ENCODE measurements at regions not wholly inside any gene's neighbourhood (a gene's known extent, or its start where the extent isn't known, plus 50 kb on each side); places are given as distances from the start of the nearest gene placed in this dataset.

- H3K4me3 ChIP-seq (ENCODE audit: low read length): no peak overlapping the region
- TF ChIP-seq ZNF274 (IDR thresholded peaks at IDR 0.05; ENCODE audit: low read depth, low read length): no peak
These were observed 725.0 kb downstream of the TLE1 start for GRCh38 chr9:80964374-80964773.

DNA sequence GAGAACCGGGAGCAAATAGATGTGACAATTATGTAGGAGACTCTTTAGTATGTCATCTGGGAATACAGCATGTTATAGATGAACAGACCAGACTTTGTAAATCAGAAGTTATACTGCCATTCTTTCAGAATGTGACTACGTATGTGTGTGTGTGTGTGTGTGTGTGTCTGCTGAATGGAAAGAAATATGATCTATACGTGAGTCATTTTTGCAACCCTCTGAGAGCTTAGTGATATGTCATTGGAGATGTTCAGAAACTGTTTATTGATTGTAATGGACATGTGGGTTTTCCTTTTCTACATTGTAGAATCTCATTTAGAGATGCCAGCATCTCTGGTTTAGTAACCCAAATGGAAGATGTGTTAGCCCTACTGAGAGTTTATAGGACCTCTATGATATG lies 731.5 kb downstream of the TLE1 start:
- H3K4me3 ChIP-seq (ENCODE audit: low read length): no peak overlapping the region
- TF ChIP-seq ZNF274 (IDR thresholded peaks at IDR 0.05; ENCODE audit: low read depth, low read length): no peak

GRCh38 chr9:80954521-80954920 lies 734.8 kb downstream of the TLE1 start:
- TF ChIP-seq ZNF274 (IDR thresholded peaks at IDR 0.05; ENCODE audit: low read depth, low read length): no peak
- H3K4me3 ChIP-seq (ENCODE audit: low read length): no peak overlapping the region

GRCh38 chr9:80952363-80952922 lies 736.9 kb downstream of the TLE1 start:
- no peak for TF ChIP-seq ZNF274 (IDR thresholded peaks at IDR 0.05; ENCODE audit: low read depth, low read length)
- no peak overlapping the region for H3K4me3 ChIP-seq (ENCODE audit: low read length)

GRCh38 chr9:80951675-80952074 lies 737.7 kb downstream of the TLE1 start:
- TF ChIP-seq ZNF274 (IDR thresholded peaks at IDR 0.05; ENCODE audit: low read depth, low read length): no peak
- H3K4me3 ChIP-seq (ENCODE audit: low read length): no peak overlapping the region

GRCh38 chr9:80948876-80949275 lies 740.5 kb downstream of the TLE1 start:
- no peak overlapping the region for H3K4me3 ChIP-seq (ENCODE audit: low read length)
- TF ChIP-seq ZNF274 (IDR thresholded peaks at IDR 0.05; ENCODE audit: low read depth, low read length): no peak

DNA sequence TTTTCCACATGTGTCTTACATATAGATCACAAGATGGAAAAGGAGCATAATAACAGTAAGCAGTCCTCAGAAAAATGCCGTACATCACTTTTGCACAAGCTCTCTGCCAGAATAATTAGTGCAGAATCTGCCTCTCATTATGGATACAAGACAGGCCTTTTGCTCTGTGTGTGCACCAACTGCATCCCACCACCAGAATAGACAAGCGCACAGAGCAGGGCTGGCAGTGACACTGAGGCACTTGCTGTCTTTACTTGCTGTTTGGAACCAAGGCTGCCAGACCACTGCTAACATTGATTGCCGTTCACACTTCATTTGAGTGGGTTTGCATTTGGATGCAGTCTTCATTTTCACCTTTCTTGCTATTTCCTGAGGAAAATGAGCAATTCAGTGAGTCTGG lies 741.3 kb downstream of the TLE1 start:
- H3K4me3 ChIP-seq (ENCODE audit: low read length): no peak overlapping the region
- no peak for TF ChIP-seq ZNF274 (IDR thresholded peaks at IDR 0.05; ENCODE audit: low read depth, low read length)

- H3K4me3 ChIP-seq (ENCODE audit: low read length): no peak overlapping the region
- TF ChIP-seq ZNF274 (IDR thresholded peaks at IDR 0.05; ENCODE audit: low read depth, low read length): no peak
These were observed 742.7 kb downstream of the TLE1 start for GRCh38 chr9:80946496-80947170.

- no peak for TF ChIP-seq ZNF274 (IDR thresholded peaks at IDR 0.05; ENCODE audit: low read depth, low read length)
- H3K4me3 ChIP-seq (ENCODE audit: low read length): no peak overlapping the region
These were observed 743.9 kb downstream of the TLE1 start for GRCh38 chr9:80945436-80945835.

DNA sequence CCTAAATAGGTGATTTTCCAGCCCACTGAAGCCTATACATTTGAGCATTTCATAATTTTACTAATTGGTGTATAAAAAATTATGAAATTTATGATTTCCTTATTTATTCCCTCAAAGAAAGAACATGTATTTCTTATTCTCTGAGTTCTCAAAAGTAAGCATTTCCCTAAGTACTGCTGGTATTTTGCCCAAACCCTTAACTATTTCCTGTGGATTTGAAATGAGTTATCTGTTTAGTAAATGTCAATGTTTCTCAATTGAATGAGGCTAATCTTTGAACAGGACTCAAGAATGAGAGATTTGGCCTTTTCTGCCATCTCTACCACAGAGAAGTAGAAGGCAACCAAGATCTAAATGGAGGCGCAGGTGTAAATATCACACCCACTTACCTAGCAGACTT lies 751.7 kb downstream of the TLE1 start:
- H3K4me3 ChIP-seq (ENCODE audit: low read length): no peak overlapping the region
- TF ChIP-seq ZNF274 (IDR thresholded peaks at IDR 0.05; ENCODE audit: low read depth, low read length): no peak

DNA sequence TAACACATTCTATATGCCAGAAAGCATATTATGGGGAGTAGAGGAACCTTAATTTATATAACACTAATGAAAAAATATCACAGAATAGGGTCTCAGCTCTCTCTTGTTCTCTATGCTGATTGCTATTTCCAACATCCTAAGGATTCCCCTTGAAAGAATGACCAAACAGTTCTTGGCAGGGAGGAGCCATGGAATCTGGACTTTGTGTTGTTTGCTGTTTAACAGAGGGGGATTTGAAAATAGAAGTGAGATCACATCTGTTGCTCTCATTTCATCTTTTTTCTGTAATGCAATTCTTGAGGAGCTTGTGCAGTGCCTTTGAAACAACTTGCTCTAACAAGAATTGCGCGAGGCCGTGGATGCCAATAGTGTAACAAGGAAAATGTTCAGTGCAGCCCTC lies 755.3 kb downstream of the TLE1 start:
- TF ChIP-seq ZNF274 (IDR thresholded peaks at IDR 0.05; ENCODE audit: low read depth, low read length): no peak
- no peak overlapping the region for H3K4me3 ChIP-seq (ENCODE audit: low read length)

- H3K4me3 ChIP-seq (ENCODE audit: low read length): no peak overlapping the region
- TF ChIP-seq ZNF274 (IDR thresholded peaks at IDR 0.05; ENCODE audit: low read depth, low read length): no peak
These were observed 756.2 kb downstream of the TLE1 start for GRCh38 chr9:80932947-80933780.

- H3K4me3 ChIP-seq (ENCODE audit: low read length): no peak overlapping the region
- no peak for TF ChIP-seq ZNF274 (IDR thresholded peaks at IDR 0.05; ENCODE audit: low read depth, low read length)
These were observed 757.2 kb downstream of the TLE1 start for GRCh38 chr9:80932181-80932580.

DNA sequence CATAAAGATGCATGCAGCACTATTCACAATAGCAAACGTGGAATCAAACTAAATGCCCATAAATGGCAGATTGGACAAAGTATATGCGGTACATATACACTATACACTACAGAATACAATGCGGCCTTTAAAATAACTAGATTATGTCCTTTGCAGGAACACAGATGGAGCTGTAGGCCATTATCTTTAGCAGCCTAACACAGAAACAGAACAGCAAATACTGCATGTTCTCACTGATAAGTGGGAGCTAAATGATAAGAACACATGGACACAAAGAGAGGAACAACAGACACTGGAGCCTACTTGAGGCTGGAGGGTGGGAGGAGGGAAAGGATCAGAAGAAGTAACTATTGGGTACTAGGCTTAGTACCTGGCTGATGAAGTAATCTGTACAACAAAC lies 758.2 kb downstream of the TLE1 start:
- no peak for TF ChIP-seq ZNF274 (IDR thresholded peaks at IDR 0.05; ENCODE audit: low read depth, low read length)
- H3K4me3 ChIP-seq (ENCODE audit: low read length): no peak overlapping the region

- TF ChIP-seq ZNF274 (IDR thresholded peaks at IDR 0.05; ENCODE audit: low read depth, low read length): no peak
- H3K4me3 ChIP-seq (ENCODE audit: low read length): no peak overlapping the region
These were observed 760.6 kb downstream of the TLE1 start for GRCh38 chr9:80928697-80929096.

All from GM08714 (cell line).